Calu3 (cell line): ENCODE measurements at regions not wholly inside any gene's neighbourhood (a gene's known extent, or its start where the extent isn't known, plus 50 kb on each side); places are given as distances from the start of the nearest gene placed in this dataset.
"Not testable (repeated sequence)": the region's sequence is repeated elsewhere in the genome, so short reads cannot be mapped to it uniquely, and the experiment has no call there.

Experiments used
- BruUV-seq: library from RNA; stranded (reverse); fragments of 400-500 nt; replicated peaks from 2 replicates; lab custom pipeline; 2021; lab: Mats Ljungman, UMichigan
- CTCF ChIA-PET: fragments of 300-600 bp; sonication (Branson Sonifier 250); formaldehyde crosslinking; loops from one replicate; lab custom pipeline; 2022; ENCODE audit warnings: antibody characterized with exemption; lab: Charles Lee
- DNase-seq: peaks from one replicate; pipeline ENCODE4 v3.0.0; 2022
- H3K27ac Mint-ChIP-seq: one replicate; pipeline ENCODE4 v1.8.0; 2022; ENCODE audit warnings: mixed read lengths; ENCODE audit not compliant: unreplicated experiment
- H3K27me3 Mint-ChIP-seq: one replicate; pipeline ENCODE4 v1.8.0; 2022; ENCODE audit warnings: mixed read lengths; ENCODE audit not compliant: unreplicated experiment
- H3K36me3 Mint-ChIP-seq: one replicate; pipeline ENCODE4 v1.8.0; 2022; ENCODE audit warnings: mild to moderate bottlenecking, moderate library complexity, mixed read lengths; ENCODE audit not compliant: insufficient read depth, unreplicated experiment
- H3K4me1 Mint-ChIP-seq: one replicate; pipeline ENCODE4 v1.8.0; 2022; ENCODE audit warnings: mild to moderate bottlenecking, low read depth, mixed read lengths; ENCODE audit not compliant: unreplicated experiment
- H3K4me3 Mint-ChIP-seq: one replicate; pipeline ENCODE4 v1.8.0; 2022; ENCODE audit warnings: mild to moderate bottlenecking, low read depth, moderate library complexity, mixed read lengths; ENCODE audit not compliant: unreplicated experiment
- H3K9me3 Mint-ChIP-seq: one replicate; pipeline ENCODE4 v1.8.0; 2022; ENCODE audit warnings: low read depth, mixed read lengths; ENCODE audit not compliant: unreplicated experiment
- intact Hi-C: fragments of 100-400 bp; cut with micrococcal nuclease; formaldehyde crosslinking; loops from one replicate; pipeline ENCODE4 v1.10.0; 2022; ENCODE audit not compliant: unreplicated experiment
- TF ChIP-seq, protein P1 (sequence below): fragments of 200-600 bp; IDR thresholded peaks from one replicate; pipeline ENCODE4 v1.8.0; 2022; ENCODE audit warnings: antibody characterized with exemption; ENCODE audit not compliant: unreplicated experiment

DNA sequence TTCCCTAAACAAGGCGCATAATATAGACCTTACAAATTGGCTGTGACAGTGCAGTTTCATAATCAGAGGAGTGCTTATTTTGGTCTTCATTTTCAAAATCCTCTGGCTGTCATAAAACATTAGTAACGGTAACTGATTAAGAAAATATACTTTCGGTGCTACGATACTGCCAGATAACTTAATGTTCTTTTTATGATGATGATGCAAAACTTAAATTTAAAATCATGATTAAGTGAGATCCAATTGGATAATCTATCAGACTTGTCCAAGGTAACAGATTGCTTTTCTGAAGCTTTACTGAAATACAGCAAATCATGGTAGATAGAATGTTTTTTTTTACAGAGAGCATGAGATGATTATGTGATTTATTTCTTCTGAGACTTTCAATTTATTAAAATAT, 364.2 kb upstream of the CNTN3 start:
- H3K27ac Mint-ChIP-seq = no peak overlapping the region
- no TSS peak for BruUV-seq
- no peaks in the 10 kb centered on the region for H3K4me1 Mint-ChIP-seq
- H3K36me3 Mint-ChIP-seq = no peaks in the 10 kb centered on the region
- intact Hi-C loops = no loop called here
- DNase-seq = no peak
- peaks cover 9% of the 10 kb centered on the region for H3K9me3 Mint-ChIP-seq
- TF ChIP-seq, protein P1, sequence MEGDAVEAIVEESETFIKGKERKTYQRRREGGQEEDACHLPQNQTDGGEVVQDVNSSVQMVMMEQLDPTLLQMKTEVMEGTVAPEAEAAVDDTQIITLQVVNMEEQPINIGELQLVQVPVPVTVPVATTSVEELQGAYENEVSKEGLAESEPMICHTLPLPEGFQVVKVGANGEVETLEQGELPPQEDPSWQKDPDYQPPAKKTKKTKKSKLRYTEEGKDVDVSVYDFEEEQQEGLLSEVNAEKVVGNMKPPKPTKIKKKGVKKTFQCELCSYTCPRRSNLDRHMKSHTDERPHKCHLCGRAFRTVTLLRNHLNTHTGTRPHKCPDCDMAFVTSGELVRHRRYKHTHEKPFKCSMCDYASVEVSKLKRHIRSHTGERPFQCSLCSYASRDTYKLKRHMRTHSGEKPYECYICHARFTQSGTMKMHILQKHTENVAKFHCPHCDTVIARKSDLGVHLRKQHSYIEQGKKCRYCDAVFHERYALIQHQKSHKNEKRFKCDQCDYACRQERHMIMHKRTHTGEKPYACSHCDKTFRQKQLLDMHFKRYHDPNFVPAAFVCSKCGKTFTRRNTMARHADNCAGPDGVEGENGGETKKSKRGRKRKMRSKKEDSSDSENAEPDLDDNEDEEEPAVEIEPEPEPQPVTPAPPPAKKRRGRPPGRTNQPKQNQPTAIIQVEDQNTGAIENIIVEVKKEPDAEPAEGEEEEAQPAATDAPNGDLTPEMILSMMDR = no peak
- H3K4me3 Mint-ChIP-seq = no peak overlapping the region
- H3K27me3 Mint-ChIP-seq = no peaks in the 10 kb centered on the region
- CTCF ChIA-PET = no interaction called here

DNA sequence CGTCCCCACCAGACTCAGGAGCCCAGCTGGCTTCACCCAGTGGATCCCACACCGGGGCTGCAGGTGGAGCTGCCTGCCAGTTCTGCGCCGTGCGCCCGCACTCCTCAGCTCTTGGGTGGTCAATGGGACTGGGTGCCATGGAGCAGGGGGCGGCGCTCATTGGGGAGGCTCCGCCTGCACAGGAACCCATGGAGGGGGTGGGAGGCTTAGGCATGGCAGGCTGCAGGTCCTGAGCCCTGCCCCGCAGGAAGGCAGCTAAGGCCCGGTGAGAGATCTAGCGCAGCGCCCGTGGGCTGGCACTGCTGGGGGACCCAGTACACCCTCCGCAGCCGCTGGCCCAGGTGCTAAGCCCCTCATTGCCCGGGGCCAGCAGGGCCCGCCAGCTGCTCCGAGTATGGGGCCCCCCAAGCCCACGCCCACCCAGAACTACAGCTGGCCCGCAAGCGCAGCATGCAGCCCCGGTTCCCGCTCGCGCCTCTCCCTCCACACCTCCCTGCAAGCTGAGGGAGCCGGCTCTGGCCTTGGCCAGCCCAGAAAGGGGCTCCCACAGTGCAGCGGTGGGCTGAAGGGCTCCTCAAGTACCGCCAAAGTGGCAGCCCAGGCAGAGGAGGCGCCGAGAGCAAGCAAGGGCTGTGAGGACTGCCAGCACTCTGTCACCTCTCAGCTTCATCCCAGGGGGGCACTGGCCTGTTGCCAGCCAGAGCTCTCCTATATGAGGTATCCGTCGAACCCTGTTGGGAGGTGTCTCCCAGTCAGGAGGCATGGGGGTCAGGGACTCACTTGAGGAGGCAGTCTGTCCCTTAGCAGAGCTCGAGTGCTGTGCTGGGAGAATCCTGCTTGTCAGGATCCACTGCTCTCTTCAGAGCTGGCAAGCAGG, 370.8 kb upstream of the CNTN3 start:
- intact Hi-C loops, H3K27ac Mint-ChIP-seq, BruUV-seq, H3K36me3 Mint-ChIP-seq, CTCF ChIA-PET, DNase-seq, H3K4me3 Mint-ChIP-seq, H3K9me3 Mint-ChIP-seq, H3K27me3 Mint-ChIP-seq, H3K4me1 Mint-ChIP-seq: not testable (repeated sequence)

DNA sequence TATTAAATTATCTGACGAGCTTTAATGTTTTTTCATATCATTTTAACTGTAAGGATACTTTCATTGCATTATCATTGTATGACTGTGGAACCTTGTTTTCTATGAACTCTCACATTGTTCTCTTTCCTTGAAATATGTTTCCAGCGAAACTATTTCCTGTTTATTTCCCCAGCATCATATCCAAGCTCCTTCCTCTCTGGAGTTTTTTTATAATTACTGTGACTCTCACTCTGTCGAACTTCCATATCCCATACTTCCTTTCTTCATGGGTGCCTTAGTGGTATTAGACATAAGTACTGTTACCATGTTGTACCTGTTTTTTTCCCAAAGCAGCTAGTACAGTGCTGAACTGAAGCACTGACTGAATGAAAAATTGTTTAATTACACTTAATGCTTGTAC, 373.6 kb upstream of the CNTN3 start:
- DNase-seq = no peak
- Mint-ChIP-seq H3K27ac (no peak overlapping the region), H3K9me3 (peaks cover 3% of the 10 kb centered on the region), H3K4me3 (no peak overlapping the region), H3K4me1 (no peaks in the 10 kb centered on the region), H3K36me3 (no peaks in the 10 kb centered on the region), H3K27me3 (no peaks in the 10 kb centered on the region)
- no TSS peak for BruUV-seq
- TF ChIP-seq, protein P1 = no peak
- CTCF ChIA-PET = no interaction called here
- intact Hi-C loops = no loop called here

DNA sequence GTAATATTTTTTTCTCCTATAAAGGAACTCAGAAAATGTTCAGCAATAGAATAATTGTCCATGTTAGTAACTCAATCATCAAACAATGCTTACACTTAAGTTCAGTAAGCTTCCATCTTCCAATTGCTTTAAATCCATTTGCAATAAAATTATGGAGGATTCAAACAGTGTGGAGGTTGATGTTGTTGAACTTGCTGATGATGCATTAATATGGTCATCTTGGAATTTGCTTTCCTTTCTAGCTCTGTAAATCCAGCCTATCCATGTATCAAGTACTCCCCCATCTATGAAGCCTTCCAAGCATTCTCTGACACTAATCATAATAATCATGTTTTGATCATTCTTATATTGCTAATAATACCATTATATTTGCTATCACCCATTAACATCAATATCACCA, 378.4 kb upstream of the CNTN3 start:
- H3K36me3 Mint-ChIP-seq = no peaks in the 10 kb centered on the region
- TF ChIP-seq, protein P1 = no peak
- H3K4me3 Mint-ChIP-seq = no peak overlapping the region
- CTCF ChIA-PET = no interaction called here
- intact Hi-C loops = no loop called here
- H3K9me3 Mint-ChIP-seq = peaks cover 3% of the 10 kb centered on the region
- no peak overlapping the region for H3K27ac Mint-ChIP-seq
- no peak for DNase-seq
- BruUV-seq = no TSS peak
- H3K27me3 Mint-ChIP-seq = no peaks in the 10 kb centered on the region
- no peaks in the 10 kb centered on the region for H3K4me1 Mint-ChIP-seq

DNA sequence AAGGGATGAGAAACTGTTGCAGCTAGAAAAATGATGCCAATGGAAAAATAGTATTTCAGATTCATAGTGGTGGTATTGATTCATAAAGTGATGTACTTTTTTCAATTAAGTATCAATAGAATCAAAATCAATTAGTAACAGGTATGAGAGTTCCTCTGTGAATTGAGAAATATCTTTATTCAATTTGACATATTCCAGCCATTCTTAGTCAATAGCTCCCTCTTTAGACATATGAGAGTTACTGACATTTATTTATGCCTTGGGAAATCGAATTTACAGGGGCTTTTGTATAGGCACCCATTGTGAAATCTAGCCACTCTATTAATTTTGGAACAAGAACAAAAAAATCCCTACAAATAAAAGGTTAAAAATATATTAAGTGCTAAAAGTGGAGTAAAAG, 386.9 kb upstream of the CNTN3 start:
- intact Hi-C loops = no loop called here
- no peak overlapping the region for H3K27ac Mint-ChIP-seq
- H3K4me3 Mint-ChIP-seq = no peak overlapping the region
- no TSS peak for BruUV-seq
- no peak for DNase-seq
- peaks cover 4% of the 10 kb centered on the region for H3K9me3 Mint-ChIP-seq
- TF ChIP-seq, protein P1 = no peak
- CTCF ChIA-PET = no interaction called here
- no peaks in the 10 kb centered on the region for H3K27me3 Mint-ChIP-seq
- H3K36me3 Mint-ChIP-seq = no peaks in the 10 kb centered on the region
- no peaks in the 10 kb centered on the region for H3K4me1 Mint-ChIP-seq
